HG03103 (cell line): ENCODE measurements at regions not wholly inside any gene's neighbourhood (a gene's known extent, or its start where the extent isn't known, plus 50 kb on each side); places are given as distances from the start of the nearest gene placed in this dataset.

ENCODE experiments used
- ATAC-seq: cut with Tn5 transposase; IDR thresholded peaks from one replicate; pipeline ENCODE4 v1.9.1; 2021; ENCODE audit warnings: low read depth; ENCODE audit not compliant: unreplicated experiment

DNA sequence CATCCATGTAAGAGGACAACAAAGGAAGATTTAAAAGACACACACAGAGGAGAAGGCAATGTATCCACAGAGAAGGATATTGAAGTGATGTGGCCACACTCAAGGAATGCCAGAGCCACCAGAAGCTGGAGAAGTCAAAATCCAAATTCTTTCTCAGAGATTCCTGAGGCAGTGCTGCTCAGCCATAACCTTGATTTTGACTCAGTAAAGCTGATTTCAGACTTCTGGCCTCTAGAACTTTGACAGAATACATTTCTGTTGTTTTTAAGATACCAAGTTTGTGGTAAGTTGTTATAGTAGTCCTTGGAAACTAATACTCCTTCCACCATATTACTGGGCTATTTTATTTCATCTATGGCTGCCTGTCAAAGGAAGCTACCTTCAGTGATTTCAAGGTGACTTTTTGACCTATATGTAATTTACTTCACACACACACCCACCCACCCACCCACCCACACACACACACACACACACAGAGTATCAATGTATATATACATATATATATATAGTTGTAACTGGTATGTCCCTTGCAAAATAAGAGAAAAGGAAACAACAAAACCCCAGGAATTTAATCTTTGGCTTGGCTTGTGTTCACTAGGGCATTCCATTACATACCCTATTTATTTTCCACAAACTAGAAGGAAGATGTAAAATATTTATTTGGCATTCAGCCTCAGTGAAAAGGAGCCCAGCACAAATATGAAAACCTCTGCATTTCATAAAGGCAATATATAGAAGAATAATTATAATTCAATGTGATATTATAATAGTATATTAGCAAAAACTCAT, 142.1 kb upstream of the PTGFR start:
- ATAC-seq, result no peak

GRCh38 chr1:78351551-78352216, 139.1 kb upstream of the PTGFR start:
- no peak for ATAC-seq

GRCh38 chr1:78355656-78356055, 135.1 kb upstream of the PTGFR start:
- ATAC-seq, result no peak

DNA sequence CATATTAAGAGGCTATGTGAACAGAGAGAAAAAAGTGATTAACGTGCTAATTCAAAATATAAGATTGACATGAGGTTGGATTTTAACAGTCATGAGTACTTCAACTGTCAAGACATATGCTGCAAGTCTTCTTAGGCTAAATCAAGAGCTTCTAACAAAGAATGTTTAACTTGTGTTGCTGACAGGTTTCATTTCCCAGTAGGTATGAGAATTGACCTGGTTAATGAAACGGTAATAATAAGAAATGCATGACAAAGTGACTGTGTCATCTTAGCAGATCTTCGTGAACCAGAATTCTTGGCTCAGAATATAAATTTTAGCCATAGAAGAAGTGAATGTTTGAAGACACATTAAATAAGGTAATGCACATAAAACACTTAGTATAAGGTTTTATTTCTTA, 132.6 kb upstream of the PTGFR start:
- no peak for ATAC-seq

DNA sequence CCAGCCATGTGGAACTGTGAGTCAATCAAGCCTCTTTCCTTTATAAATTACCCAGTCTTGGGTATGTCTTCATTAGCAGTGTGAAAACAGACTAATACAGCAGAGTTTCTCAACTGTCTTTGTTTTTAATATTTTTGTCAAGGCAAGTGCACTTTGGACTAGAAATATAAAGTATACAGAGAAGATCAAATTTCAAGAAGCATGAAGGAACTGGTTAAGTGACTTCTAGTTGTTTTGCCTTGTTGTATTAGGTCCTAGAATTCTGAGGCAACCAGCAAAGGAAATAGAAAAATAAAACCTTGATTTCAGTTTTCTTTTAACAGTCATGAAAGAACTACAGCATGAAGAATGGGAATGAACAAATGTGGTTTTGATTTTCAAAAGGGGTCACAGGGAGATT, 131.1 kb upstream of the PTGFR start:
- ATAC-seq, result no peak

- no peak for ATAC-seq
Observed at GRCh38 chr1:78360584-78360983, 130.2 kb upstream of the PTGFR start.

DNA sequence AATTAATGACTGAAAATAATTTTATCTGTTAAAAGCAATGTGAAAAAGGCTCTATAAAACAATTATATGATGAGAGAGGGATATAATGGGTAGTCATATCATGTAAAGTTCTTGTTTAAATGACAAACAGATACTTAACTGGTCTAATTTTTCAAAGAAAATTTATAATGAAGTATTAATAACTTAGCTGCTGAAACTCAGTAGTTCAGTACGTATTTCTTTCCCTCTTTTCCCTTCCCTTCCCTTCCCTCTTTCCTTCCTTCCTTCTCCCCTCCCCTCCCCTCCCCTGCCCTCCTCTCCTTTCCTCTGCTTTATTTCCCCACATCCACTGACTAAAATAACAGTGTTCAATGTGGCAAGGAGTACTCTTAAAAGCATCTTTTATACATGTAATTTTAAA, 123.1 kb upstream of the PTGFR start:
- no peak for ATAC-seq

- ATAC-seq, result no peak
Observed at GRCh38 chr1:78369546-78369945, 121.2 kb upstream of the PTGFR start.

DNA sequence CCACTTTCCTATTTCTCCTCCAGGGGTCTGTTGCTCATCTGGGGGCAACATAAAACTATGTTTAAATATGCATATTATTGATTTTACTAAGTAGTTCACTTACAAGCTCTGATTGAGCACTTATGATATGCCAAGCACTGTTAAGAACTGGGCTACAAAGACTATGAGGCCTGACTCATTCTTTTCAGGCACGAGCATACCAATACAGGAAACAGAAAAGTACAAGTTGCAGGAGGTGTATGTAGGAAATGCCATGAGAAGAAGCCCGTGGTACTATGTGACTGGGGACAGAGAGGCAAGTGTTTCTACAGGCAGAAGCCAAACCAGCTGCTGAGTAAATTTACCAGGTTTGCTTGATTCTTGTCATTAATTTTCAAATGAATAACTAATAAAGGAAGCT, 120.4 kb upstream of the PTGFR start:
- peak; percentile 55 for ATAC-seq

DNA sequence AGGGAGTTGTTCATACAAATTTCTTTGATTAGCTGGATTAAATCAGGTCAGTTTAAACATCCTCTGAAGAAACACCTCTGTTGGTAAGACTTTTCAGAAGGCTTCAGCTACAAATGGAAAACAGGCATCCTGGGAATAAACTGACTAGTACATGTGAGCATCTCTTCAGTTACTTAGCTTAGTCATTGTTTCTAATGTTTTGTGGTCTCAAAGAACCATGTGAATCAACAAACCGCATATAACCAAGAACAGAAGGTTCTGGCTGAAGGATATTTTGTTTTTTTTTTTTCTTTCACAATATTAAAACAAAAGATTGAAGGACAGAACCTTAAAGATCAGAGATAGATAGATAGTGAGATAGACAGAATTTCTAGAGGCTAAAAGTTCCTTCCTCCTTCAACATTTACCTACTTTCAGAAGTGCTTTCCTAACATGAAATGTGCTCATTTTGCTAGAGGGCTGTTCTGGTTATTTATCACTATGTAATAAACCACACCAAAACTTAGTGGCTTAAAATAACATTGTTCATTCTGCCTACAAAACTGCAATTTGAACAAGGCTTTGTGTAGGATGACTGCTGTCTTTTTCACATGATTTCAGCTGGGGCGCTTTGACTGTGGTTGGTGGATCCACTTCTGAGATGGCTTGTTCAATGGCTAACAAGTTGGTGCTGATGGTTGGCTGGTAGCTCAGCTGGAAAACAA, 119.8 kb upstream of the PTGFR start:
- peak; percentile 46 for ATAC-seq

- ATAC-seq, result no peak
Observed at GRCh38 chr1:78373676-78374075, 117.1 kb upstream of the PTGFR start.

DNA sequence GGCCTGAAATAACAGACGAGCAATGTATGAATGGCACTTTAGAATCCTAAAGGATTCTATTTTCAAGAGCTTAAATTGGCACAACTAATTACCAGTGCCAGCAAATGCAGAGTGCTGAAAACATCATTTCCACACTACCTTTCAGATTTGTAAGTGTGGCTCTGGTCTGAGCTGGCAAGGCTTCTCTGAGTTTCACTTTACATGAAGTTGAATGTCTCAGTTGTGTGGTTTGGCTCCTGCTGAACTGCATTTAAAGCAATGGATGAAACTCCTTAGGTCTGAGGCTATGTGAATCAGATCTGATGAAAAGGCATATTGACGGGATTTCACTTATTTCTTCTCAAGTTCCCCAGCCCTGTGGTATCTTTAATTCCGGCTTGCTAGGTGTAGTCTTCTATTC, 114.8 kb upstream of the PTGFR start:
- no peak for ATAC-seq

DNA sequence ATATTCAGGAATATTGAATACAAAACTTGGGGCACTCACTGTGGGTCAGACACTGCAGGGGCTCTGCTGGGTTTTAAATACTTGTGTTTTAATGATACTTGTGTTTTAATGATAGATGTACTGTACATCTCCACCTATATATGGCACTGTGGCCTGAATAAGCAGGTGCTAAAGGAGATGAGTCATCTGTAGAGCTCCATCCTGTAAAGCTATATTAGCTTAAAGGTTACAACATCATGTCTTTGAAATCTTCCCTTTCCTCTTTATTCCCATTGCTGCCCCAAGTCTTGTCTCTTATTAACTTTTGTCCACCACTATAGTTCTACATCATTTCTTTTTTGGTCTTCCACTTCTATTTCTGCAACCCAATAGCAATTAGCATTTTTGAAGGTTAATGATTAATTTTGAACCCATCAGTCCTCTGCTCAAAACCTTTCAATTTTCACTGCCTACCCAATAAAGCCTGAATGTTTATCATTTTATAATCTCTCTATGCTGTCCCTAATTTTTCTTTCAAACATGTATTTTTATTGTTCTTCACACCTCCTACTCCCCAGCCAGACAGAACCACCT, 113.3 kb upstream of the PTGFR start:
- peak; percentile 64 for ATAC-seq

DNA sequence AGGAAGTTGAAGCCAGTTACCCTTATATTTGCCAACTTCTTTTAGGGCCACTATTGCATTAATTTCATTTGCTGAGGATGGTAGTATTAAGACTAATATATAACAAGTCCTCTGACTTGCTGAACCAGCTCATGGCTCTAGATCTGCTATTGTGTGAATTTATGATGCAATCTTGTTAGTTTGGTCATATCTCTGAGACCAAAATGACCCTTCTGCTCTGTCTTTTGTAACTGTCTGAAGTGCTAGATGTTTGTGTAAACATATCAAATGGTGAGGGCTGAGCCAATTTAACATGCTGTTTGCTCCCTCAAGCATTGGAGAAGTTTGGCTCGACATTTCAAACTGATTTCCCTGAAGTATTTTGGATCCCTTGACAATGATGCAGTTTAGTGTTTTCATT, 106.9 kb upstream of the PTGFR start:
- no peak for ATAC-seq

DNA sequence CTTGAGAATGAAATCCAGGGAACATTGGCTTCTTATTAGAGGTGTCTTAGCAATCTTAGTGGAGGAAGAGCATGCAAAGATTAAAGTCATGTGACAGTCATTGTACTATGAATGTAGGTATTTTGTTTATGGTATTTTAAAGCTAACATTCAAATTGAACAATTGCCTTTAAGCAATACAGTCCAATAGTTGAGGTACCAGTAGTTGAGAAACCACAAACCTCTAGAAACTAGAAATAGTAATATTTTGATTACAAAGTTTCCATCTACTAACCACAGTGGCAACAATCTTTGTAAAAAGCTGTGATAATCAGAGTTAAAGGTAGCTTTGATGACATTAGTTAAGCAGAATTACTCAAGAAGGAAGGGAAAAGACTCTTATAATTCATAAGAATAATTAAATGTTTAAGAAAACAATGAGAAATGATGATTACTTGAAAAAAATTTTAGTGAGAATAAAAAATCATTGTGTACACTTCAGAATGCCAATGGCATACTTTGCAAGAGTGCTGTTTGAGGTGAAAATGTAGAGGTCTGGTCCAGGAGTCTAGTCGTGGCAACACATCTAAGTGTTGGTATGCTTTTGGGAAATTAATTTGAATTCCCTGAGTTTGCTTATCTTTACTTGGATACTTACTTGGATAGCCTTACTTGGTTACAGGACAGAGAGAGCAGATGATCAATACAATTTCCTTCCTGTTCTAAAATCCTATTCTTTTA, 104.9 kb upstream of the PTGFR start:
- ATAC-seq, result no peak

- ATAC-seq, result no peak
Observed at GRCh38 chr1:78387201-78387600, 103.6 kb upstream of the PTGFR start.

DNA sequence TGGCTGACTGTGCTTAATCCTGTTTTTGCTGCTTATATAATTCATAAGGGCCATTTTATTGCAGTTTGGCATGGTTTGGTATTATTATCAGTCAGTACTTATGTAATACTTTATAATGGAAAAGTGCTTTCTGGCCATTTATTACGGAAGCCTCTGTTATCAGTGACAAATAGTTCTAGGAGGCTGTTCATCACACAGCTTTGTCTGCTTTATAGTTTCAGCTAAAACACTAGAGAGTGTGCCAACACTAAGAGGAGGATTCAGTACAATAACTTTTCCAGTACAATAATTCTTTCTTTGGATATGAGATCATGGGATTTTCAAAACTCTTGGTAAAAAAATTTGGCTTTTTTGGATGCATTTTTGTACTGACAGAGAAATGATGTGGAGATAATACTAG, 102.9 kb upstream of the PTGFR start:
- no peak for ATAC-seq

- ATAC-seq, result no peak
Observed at GRCh38 chr1:78388275-78388674, 102.5 kb upstream of the PTGFR start.

DNA sequence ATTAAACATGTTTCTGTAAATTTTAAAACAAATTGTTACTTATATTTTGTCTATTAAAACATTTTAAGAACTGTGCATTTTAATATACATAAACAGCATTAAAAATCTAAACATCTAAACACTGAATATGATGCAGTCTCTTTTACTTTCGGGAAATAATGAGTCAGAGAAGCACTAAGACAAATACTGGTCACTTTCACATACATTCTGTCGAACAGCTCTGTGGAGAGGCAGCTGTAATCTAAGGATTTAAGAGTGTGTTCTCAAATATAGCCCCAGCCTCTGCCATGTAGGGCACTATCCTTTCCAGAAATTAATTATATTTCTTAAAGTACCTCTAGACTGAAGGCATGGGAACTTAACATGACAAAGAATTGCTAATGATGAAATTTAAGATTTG, 89.6 kb upstream of the PTGFR start:
- ATAC-seq, result no peak

DNA sequence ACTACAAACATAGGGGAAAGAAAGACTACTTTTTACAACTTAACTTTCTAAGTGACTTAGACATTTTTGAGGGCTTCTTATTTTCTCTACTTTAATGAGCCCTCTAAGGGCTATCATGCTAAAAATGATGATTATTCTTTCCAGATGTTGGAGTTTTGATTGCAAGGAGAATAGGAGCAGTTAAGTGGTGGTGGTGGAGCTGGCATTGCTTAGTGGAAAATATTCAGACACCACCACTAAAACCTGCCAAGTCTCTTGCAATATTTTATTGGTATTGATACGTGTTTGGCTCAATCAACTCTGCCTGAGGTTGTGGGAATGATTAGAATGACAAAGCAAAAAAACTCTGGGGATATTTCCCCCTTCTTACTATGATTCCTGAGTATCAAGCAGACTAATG, 82.6 kb upstream of the PTGFR start:
- no peak for ATAC-seq

DNA sequence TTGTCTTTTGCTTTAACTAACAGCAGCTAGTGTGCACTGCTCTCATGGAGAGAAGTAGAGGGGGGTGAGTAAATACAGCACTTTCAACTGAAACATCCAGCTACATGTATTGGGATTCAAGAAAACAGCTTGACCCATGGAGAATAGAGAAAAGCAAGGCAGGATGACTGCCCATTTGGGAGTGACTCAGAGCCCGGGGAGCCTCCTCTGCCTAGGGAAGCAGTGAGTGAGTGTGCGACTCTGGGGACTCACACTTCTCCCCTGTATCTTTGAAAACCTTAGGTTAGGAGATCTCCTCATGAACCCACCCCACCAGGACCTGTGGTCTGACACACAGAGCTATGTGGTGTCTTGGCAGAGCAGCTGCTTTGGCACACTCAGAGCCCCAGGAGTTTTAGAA, 82.0 kb upstream of the PTGFR start:
- ATAC-seq, result no peak
